ENCODE measurements at regions not wholly inside any gene's neighbourhood (a gene's known extent, or its start where the extent isn't known, plus 50 kb on each side); places are given as distances from the start of the nearest gene placed in this dataset.

GRCh38 chr2:143840194-143840593, 679.7 kb downstream of the ZEB2 start:
- no peak for TF ChIP-seq REST (tag by site-specific recombination; IDR thresholded peaks at IDR 0.05)
- TF ChIP-seq CTCF (tag by site-specific recombination; IDR thresholded peaks at IDR 0.05): no peak
- no peak for TF ChIP-seq BCL11A (tag by site-specific recombination; IDR thresholded peaks at IDR 0.05; ENCODE audit: low read depth)
- no peak for TF ChIP-seq ZBTB7A (tag by site-specific recombination; IDR thresholded peaks at IDR 0.05; ENCODE audit: low read depth)
- TF ChIP-seq OVOL3 (tag by site-specific recombination; IDR thresholded peaks at IDR 0.05): no peak
- no peak for TF ChIP-seq TSHZ1 (tag by site-specific recombination; IDR thresholded peaks at IDR 0.05; ENCODE audit: borderline replicate concordance)
- no peak for TF ChIP-seq ZEB2 (tag by site-specific recombination; IDR thresholded peaks at IDR 0.05)
- TF ChIP-seq HOXA7 (CRISPR knock-in tag; IDR thresholded peaks at IDR 0.05; ENCODE audit: borderline replicate concordance): no peak
- no peak for TF ChIP-seq ZNF747 (tag by site-specific recombination; IDR thresholded peaks at IDR 0.05)
